K562 (cell line): ENCODE measurements at regions not wholly inside any gene's neighbourhood (a gene's known extent, or its start where the extent isn't known, plus 50 kb on each side); places are given as distances from the start of the nearest gene placed in this dataset.
"Not testable (repeated sequence)": the region's sequence is repeated elsewhere in the genome, so short reads cannot be mapped to it uniquely, and the experiment has no call there.

ENCODE experiments used
- ATAC-seq: fragments of 200-7000 bp; cut with Tn5 transposase; 3 replicates; pipeline ENCODE4 v1.9.1; 2020; ENCODE audit warnings: moderate library complexity
- BruUV-seq: library from RNA; stranded (reverse); fragments of 400-500 nt; replicated peaks from 2 replicates; lab custom pipeline; 2021; lab: Mats Ljungman, UMichigan
- CTCF ChIA-PET: fragments of 300-600 bp; formaldehyde crosslinking; extraction: SDS; loops from one replicate; lab custom pipeline; 2021; ENCODE audit warnings: low intra/inter-chr PET ratio; lab: Yijun Ruan, JAX
- POLR2A ChIA-PET: fragments of 300-600, 350-650 bp; sonication (Branson Sonifier 250); formaldehyde crosslinking; extraction: SDS; loops from one replicate; lab custom pipeline; 2021; ENCODE audit warnings: antibody characterized with exemption, inconsistent platforms; lab: Yijun Ruan, JAX
- DNase-seq, 4 experiments: peaks; one replicate each; pipeline versions ENCODE4 v3.0.0 to v3.0.0-alpha.2; 2011 to 2018; ENCODE audit warnings: low spot score in 3 of 4, mixed read lengths in 3 of 4; ENCODE audit errors: extremely low read depth in 1 of 4
- FAIRE-seq: peaks from 2 replicates; lab custom pipeline; 2011; peaks lifted over from hg19 to GRCh38; lab: Jason Lieb, UNC
- H2AFZ ChIP-seq: 2 replicates; pipeline ENCODE4 v1.6.0; 2011; ENCODE audit warnings: low read depth, low read length, control low read depth, inconsistent platforms
- H3K27ac ChIP-seq: fragments of 200-600 bp; 3 replicates; pipeline ENCODE4 v1.8.0; 2011; ENCODE audit warnings: low read depth, mild to moderate bottlenecking, control low read depth, inconsistent platforms, low read length, moderate library complexity, mixed read lengths; ENCODE audit errors: extremely low read depth
- H3K27me3 ChIP-seq, 2 experiments: fragments of 300-600 bp in 1 of 2; 2 replicates in 1 of 2; 3 replicates in 1 of 2; pipeline versions ENCODE4 v1.6.0 to v1.8.0; 2011; ENCODE audit warnings: inconsistent platforms in 2 of 2, low read length in 2 of 2, mild to moderate bottlenecking in 1 of 2, mixed read lengths in 1 of 2, moderate library complexity in 1 of 2; ENCODE audit not compliant: control insufficient read depth in 2 of 2, insufficient read depth in 2 of 2
- H3K36me3 ChIP-seq: fragments of 300-600 bp; 3 replicates; pipeline ENCODE4 v1.8.0; 2011; ENCODE audit warnings: mild to moderate bottlenecking, low read length, inconsistent platforms; ENCODE audit not compliant: control insufficient read depth, insufficient read depth
- H3K4me1 ChIP-seq, 2 experiments: fragments of 200-600 bp in 1 of 2; replicated peaks in 1 of 2; 2 replicates in 1 of 2; 3 replicates in 1 of 2; pipeline versions ENCODE4 v1.5.1 to v1.8.0; 2011; ENCODE audit warnings: inconsistent platforms in 2 of 2, low read length in 2 of 2, mild to moderate bottlenecking in 1 of 2, mixed read lengths in 1 of 2, moderate library complexity in 1 of 2; ENCODE audit not compliant: control insufficient read depth in 2 of 2, insufficient read depth in 2 of 2
- H3K4me2 ChIP-seq: 2 replicates; pipeline ENCODE4 v1.6.1; 2011; ENCODE audit warnings: low read length, control low read depth, inconsistent platforms, mixed read lengths; ENCODE audit not compliant: insufficient read depth
- H3K4me3 ChIP-seq: fragments of 200-600 bp; sonication (generic), shearing (Covaris generic); 2 replicates; pipeline ENCODE4 v1.5.1; 2016; ENCODE audit warnings: control low read depth, inconsistent platforms
- H3K79me2 ChIP-seq: fragments of 200-600 bp; 3 replicates; pipeline ENCODE4 v1.8.0; 2011; ENCODE audit warnings: low read length, inconsistent platforms; ENCODE audit not compliant: control insufficient read depth, insufficient read depth
- H3K9ac ChIP-seq, 2 experiments: 2 replicates each; pipeline versions ENCODE4 v1.6.0 to v1.6.1; 2011; ENCODE audit warnings: low read depth in 2 of 2, low read length in 2 of 2, control low read depth in 1 of 2, inconsistent platforms in 1 of 2, mild to moderate bottlenecking in 1 of 2, mixed read lengths in 1 of 2; ENCODE audit not compliant: insufficient read depth in 1 of 2
- H3K9me1 ChIP-seq: one replicate; pipeline ENCODE4 v1.6.0; 2011; ENCODE audit warnings: inconsistent platforms, mild to moderate bottlenecking, low read length, moderate library complexity; ENCODE audit not compliant: control insufficient read depth, insufficient read depth
- H3K9me3 ChIP-seq: replicated peaks from 2 replicates; pipeline ENCODE4 v1.5.1; 2011; ENCODE audit warnings: low read depth, low read length, inconsistent platforms; ENCODE audit not compliant: control insufficient read depth, insufficient read depth
- H4K20me1 ChIP-seq: replicated peaks from 2 replicates; pipeline ENCODE4 v1.6.1; 2011; ENCODE audit warnings: low read length, inconsistent platforms, mixed read lengths; ENCODE audit not compliant: control insufficient read depth, insufficient read depth
- WGBS: fragments of 100-300 bp; shearing (Covaris generic); methylation state at CpG from one replicate; pipeline ENCODE4 v1.1.6; 2016; ENCODE audit warnings: low coverage, mixed read lengths; ENCODE audit not compliant: insufficient coverage; ENCODE audit errors: missing lambda C conversion rate; 5-methylcytosine and 5-hydroxymethylcytosine counted together
- in situ Hi-C: fragments of 300-500 bp; cut with MboI; formaldehyde crosslinking; loops from 4 replicates; pipeline ENCODE4 v1.15.0; 2018; ENCODE audit warnings: inconsistent platforms, mixed read lengths
- intact Hi-C: fragments of 100-400 bp; cut with micrococcal nuclease; formaldehyde crosslinking; loops from 2 replicates; pipeline ENCODE4 v1.14.2; 2022

- BruUV-seq, FAIRE-seq, ATAC-seq, H4K20me1 ChIP-seq, H3K9ac ChIP-seq, H3K27ac ChIP-seq, H3K4me3 ChIP-seq, H3K36me3 ChIP-seq, H3K9me3 ChIP-seq, H3K4me1 ChIP-seq, intact Hi-C loops, POLR2A ChIA-PET, H3K27me3 ChIP-seq, CTCF ChIA-PET, H3K9me1 ChIP-seq, H2AFZ ChIP-seq, H3K79me2 ChIP-seq, H3K4me2 ChIP-seq, in situ Hi-C loops: not testable (repeated sequence)
- WGBS, result 50% methylated on average over 16 of the region's 80 CpGs
- DNase-seq, result peak in 2 of 4 experiments; percentile 0 to 1
These were observed 4828.5 kb upstream of the OR11H1 start for GRCh38 chr22:10699301-10700097.

GRCh38 chr22:10708175-10708574 lies 4819.8 kb upstream of the OR11H1 start:
- BruUV-seq, H3K9me3 ChIP-seq, in situ Hi-C loops, H3K4me3 ChIP-seq, H3K4me1 ChIP-seq, H2AFZ ChIP-seq, H3K9me1 ChIP-seq, H4K20me1 ChIP-seq, DNase-seq, H3K4me2 ChIP-seq, ATAC-seq, H3K27ac ChIP-seq, H3K79me2 ChIP-seq, FAIRE-seq, POLR2A ChIA-PET, H3K9ac ChIP-seq, H3K36me3 ChIP-seq, CTCF ChIA-PET, intact Hi-C loops, H3K27me3 ChIP-seq: not testable (repeated sequence)
- WGBS, result 4% methylated on average over 3 of the region's 3 CpGs

- intact Hi-C loops, DNase-seq, H3K27ac ChIP-seq, ATAC-seq, BruUV-seq, H3K4me2 ChIP-seq, in situ Hi-C loops, CTCF ChIA-PET, H3K9ac ChIP-seq, H3K27me3 ChIP-seq, H4K20me1 ChIP-seq, H3K4me3 ChIP-seq, H2AFZ ChIP-seq, FAIRE-seq, H3K9me1 ChIP-seq, H3K36me3 ChIP-seq, H3K79me2 ChIP-seq, H3K4me1 ChIP-seq, POLR2A ChIA-PET, H3K9me3 ChIP-seq: not testable (repeated sequence)
- WGBS, result 2% methylated on average over 4 of the region's 4 CpGs
These were observed 4817.1 kb upstream of the OR11H1 start for GRCh38 chr22:10710923-10711322.

- CTCF ChIA-PET, H3K79me2 ChIP-seq, H3K27ac ChIP-seq, H3K36me3 ChIP-seq, FAIRE-seq, H4K20me1 ChIP-seq, BruUV-seq, in situ Hi-C loops, H3K4me1 ChIP-seq, H3K27me3 ChIP-seq, DNase-seq, ATAC-seq, H3K9me1 ChIP-seq, intact Hi-C loops, H3K9ac ChIP-seq, H3K4me2 ChIP-seq, POLR2A ChIA-PET, H3K9me3 ChIP-seq, H2AFZ ChIP-seq, H3K4me3 ChIP-seq: not testable (repeated sequence)
- 2% methylated on average over 9 of the region's 9 CpGs for WGBS
These were observed 4805.2 kb upstream of the OR11H1 start for GRCh38 chr22:10722804-10723203.
